NT2/D1 (cell line): ENCODE measurements at regions not wholly inside any gene's neighbourhood (a gene's known extent, or its start where the extent isn't known, plus 50 kb on each side); places are given as distances from the start of the nearest gene placed in this dataset.

Source experiments
- YY1 ChIP-seq: IDR thresholded peaks from 2 replicates; pipeline ENCODE4 v1.6.1; 2011; ENCODE audit not compliant: insufficient read length, insufficient read depth
- ZNF274 ChIP-seq: IDR thresholded peaks from 2 replicates; pipeline ENCODE4 v1.6.1; 2011; ENCODE audit warnings: mild to moderate bottlenecking, low read depth, low read length

- TF ChIP-seq YY1 (no peak), ZNF274 (no peak)
These were observed 546.7 kb upstream of the SGCD start for GRCh38 chr5:155780260-155780659.
